ENCODE measurements at regions not wholly inside any gene's neighbourhood (a gene's known extent, or its start where the extent isn't known, plus 50 kb on each side); places are given as distances from the start of the nearest gene placed in this dataset.

DNA sequence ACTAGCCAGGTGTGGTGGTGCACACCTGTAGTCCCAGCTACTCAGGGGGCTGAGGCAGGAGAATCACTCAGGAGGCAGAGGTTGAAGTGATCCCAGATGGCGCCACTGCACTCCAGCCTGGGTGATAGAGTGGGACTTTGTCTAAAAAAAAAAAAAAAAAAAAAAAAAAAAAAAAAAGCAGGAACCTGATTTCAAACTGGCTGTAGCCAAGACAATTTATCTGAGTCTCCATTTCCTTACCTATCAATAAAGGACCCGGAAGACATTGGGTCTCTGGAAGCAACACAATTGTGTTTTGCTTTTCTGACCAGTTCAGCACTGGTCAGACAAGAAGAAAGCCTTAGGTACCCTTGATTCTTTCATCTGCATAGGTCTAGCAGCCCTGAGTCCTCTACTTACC lies 491.0 kb downstream of the TBC1D4 start:
- H3K27me3 Mint-ChIP-seq = peaks cover 0 to under 1% of the 10 kb centered on the region in 2 donors
- no peak for DNase-seq

DNA sequence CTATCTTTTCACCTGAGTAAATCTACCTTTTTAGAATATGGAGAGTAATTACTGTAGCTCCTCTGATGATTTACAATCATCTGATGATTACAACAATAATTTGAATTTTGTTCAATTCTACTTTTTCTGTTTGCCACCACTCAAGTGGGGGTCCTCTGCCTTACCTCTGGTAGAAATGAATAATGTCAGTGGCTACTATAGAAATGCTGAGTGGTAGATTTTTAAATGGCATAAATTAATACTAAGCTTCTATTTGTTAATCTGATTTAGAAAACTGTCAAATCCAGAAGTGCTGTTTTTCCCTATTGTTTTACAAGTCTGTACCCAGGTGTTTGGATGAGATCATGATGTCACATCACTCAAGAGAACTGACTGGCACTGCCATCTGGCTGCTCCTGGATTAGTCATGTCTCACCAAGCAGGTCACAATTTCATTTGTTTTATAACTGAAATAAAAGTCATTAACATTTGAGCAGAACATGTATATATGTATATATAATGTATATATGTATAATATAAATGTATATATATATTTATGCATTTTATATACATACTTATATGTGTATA lies 494.8 kb downstream of the TBC1D4 start:
- H3K4me3 ChIP-seq (ENCODE audit: control insufficient read depth in 1 of 2, extremely low read depth in 1 of 2, low read length in 1 of 2) = no peak overlapping the region
- Mint-ChIP-seq H3K9me3 (no peaks in the 10 kb centered on the region), H3K27me3 (peaks cover 2 to 4% of the 10 kb centered on the region in 2 donors), H3K27ac (no peak overlapping the region), H3K4me3 (no peak overlapping the region), H3K36me3 (no peaks in the 10 kb centered on the region), H3K4me1 (no peaks in the 10 kb centered on the region)
- no peaks in the 10 kb centered on the region for H3K9me3 ChIP-seq
- POLR2A ChIA-PET = no interaction called here
- ATAC-seq (replicated peaks in 1 of 4) = no peak
- no peaks in the 10 kb centered on the region for H3K27me3 ChIP-seq (replicated peaks in 1 of 2; ENCODE audit: control insufficient read depth in 2 of 2, extremely low read depth in 1 of 2, insufficient read depth in 2 of 2, low read length in 1 of 2)
- DNase-seq = no peak
- H3K27ac ChIP-seq (ENCODE audit: low read length) = no peak overlapping the region
- no peaks in the 10 kb centered on the region for H3K4me1 ChIP-seq (ENCODE audit: control insufficient read depth in 1 of 2, extremely low read depth in 1 of 2, insufficient read depth in 2 of 2, low read length in 2 of 2)
- CTCF ChIA-PET = no interaction called here
- no peaks in the 10 kb centered on the region for H3K36me3 ChIP-seq (ENCODE audit: control insufficient read depth in 2 of 2, extremely low read depth in 1 of 2, insufficient read depth in 1 of 2, low read length in 1 of 2)

More for the DNA sequence above, 491.0 kb downstream of the TBC1D4 start:
- H3K36me3 Mint-ChIP-seq = no peaks in the 10 kb centered on the region
- H3K4me3 Mint-ChIP-seq = no peak overlapping the region
- WGBS (ENCODE audit: insufficient coverage) = 88% methylated on average over 1 of the region's 2 CpGs
- CTCF ChIA-PET = no interaction called here
- H3K9me3 ChIP-seq = no peaks in the 10 kb centered on the region
- H3K4me3 ChIP-seq (ENCODE audit: control insufficient read depth in 1 of 2, extremely low read depth in 1 of 2, low read length in 1 of 2) = no peak overlapping the region
- POLR2A ChIA-PET = no interaction called here
- no peaks in the 10 kb centered on the region for H3K27me3 ChIP-seq (replicated peaks in 1 of 2; ENCODE audit: control insufficient read depth in 2 of 2, extremely low read depth in 1 of 2, insufficient read depth in 2 of 2, low read length in 1 of 2)
- no peak overlapping the region for H3K27ac ChIP-seq (ENCODE audit: low read length)
- H3K4me1 ChIP-seq (ENCODE audit: control insufficient read depth in 1 of 2, extremely low read depth in 1 of 2, insufficient read depth in 2 of 2, low read length in 2 of 2) = no peaks in the 10 kb centered on the region
- H3K9me3 Mint-ChIP-seq = no peaks in the 10 kb centered on the region
- no peak for ATAC-seq (replicated peaks in 1 of 4)
- no peaks in the 10 kb centered on the region for H3K4me1 Mint-ChIP-seq
- H3K36me3 ChIP-seq (ENCODE audit: control insufficient read depth in 2 of 2, extremely low read depth in 1 of 2, insufficient read depth in 1 of 2, low read length in 1 of 2) = no peaks in the 10 kb centered on the region
- H3K27ac Mint-ChIP-seq = no peak overlapping the region

GRCh38 chr13:74986609-74987008 lies 495.4 kb downstream of the TBC1D4 start:
- CTCF ChIA-PET = no interaction called here
- H3K27me3 Mint-ChIP-seq = peaks cover 3 to 4% of the 10 kb centered on the region in 2 donors
- no CpG with 5 or more reads among the region's 2 CpGs for WGBS (ENCODE audit: insufficient coverage)
- Histone ChIP-seq H3K36me3 (ENCODE audit: control insufficient read depth in 2 of 2, extremely low read depth in 1 of 2, insufficient read depth in 1 of 2, low read length in 1 of 2) (no peaks in the 10 kb centered on the region), H3K27ac (ENCODE audit: low read length) (no peak overlapping the region), H3K4me1 (ENCODE audit: control insufficient read depth in 1 of 2, extremely low read depth in 1 of 2, insufficient read depth in 2 of 2, low read length in 2 of 2) (no peaks in the 10 kb centered on the region), H3K9me3 (no peaks in the 10 kb centered on the region), H3K4me3 (ENCODE audit: control insufficient read depth in 1 of 2, extremely low read depth in 1 of 2, low read length in 1 of 2) (no peak overlapping the region), H3K27me3 (replicated peaks in 1 of 2; ENCODE audit: control insufficient read depth in 2 of 2, extremely low read depth in 1 of 2, insufficient read depth in 2 of 2, low read length in 1 of 2) (no peaks in the 10 kb centered on the region)
- ATAC-seq (replicated peaks in 1 of 4) (no peak), DNase-seq (no peak)
- H3K27ac Mint-ChIP-seq = no peak overlapping the region
- no peak overlapping the region for H3K4me3 Mint-ChIP-seq
- no peaks in the 10 kb centered on the region for H3K36me3 Mint-ChIP-seq
- POLR2A ChIA-PET = no interaction called here
- H3K4me1 Mint-ChIP-seq = no peaks in the 10 kb centered on the region
- no peaks in the 10 kb centered on the region for H3K9me3 Mint-ChIP-seq

DNA sequence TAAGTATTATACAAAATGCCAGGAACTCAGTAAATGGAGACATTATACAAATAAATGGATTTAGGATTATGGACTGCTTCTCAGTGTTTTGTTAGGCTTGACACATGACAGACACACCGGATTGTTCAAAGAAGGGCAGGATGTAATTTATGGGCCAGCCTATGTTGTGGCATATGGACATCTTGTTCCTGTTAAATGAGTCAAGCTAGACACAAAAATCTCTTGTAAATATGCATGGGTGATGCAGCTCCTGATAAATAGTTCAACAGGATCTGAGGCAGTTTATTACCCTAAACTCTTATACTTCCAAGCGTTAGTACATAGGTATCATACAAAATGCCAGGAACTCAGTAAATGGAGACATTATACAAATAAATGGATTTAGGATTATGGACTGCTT lies 502.3 kb downstream of the TBC1D4 start:
- Mint-ChIP-seq H3K4me3 (no peak overlapping the region), H3K27ac (no peak overlapping the region), H3K9me3 (no peaks in the 10 kb centered on the region), H3K36me3 (no peaks in the 10 kb centered on the region), H3K27me3 (peaks cover 16 to 17% of the 10 kb centered on the region in 2 donors), H3K4me1 (peaks cover 0 to 4% (median 0%) of the 10 kb centered on the region in 3 donors)
- no peaks in the 10 kb centered on the region for H3K9me3 ChIP-seq
- H3K4me1 ChIP-seq (ENCODE audit: control insufficient read depth in 1 of 2, extremely low read depth in 1 of 2, insufficient read depth in 2 of 2, low read length in 2 of 2) = no peaks in the 10 kb centered on the region
- H3K27ac ChIP-seq (ENCODE audit: low read length) = no peak overlapping the region
- ATAC-seq (replicated peaks in 1 of 4) (no peak), DNase-seq (no peak)
- ChIA-PET POLR2A (no interaction called here), CTCF (no interaction called here)
- no peaks in the 10 kb centered on the region for H3K27me3 ChIP-seq (replicated peaks in 1 of 2; ENCODE audit: control insufficient read depth in 2 of 2, extremely low read depth in 1 of 2, insufficient read depth in 2 of 2, low read length in 1 of 2)
- H3K4me3 ChIP-seq (ENCODE audit: control insufficient read depth in 1 of 2, extremely low read depth in 1 of 2, low read length in 1 of 2) = no peak overlapping the region
- WGBS (ENCODE audit: insufficient coverage) = no CpG with 5 or more reads among the region's 2 CpGs
- H3K36me3 ChIP-seq (ENCODE audit: control insufficient read depth in 2 of 2, extremely low read depth in 1 of 2, insufficient read depth in 1 of 2, low read length in 1 of 2) = no peaks in the 10 kb centered on the region

- H3K4me3 Mint-ChIP-seq = no peak overlapping the region
- H3K4me1 Mint-ChIP-seq = peaks cover 0 to 4% (median 0%) of the 10 kb centered on the region in 3 donors
- H3K36me3 Mint-ChIP-seq = no peaks in the 10 kb centered on the region
- no peak for ATAC-seq (replicated peaks in 1 of 4)
- H3K9me3 Mint-ChIP-seq = no peaks in the 10 kb centered on the region
- 61% methylated on average over 4 of the region's 6 CpGs for WGBS (ENCODE audit: insufficient coverage)
- no peaks in the 10 kb centered on the region for H3K4me1 ChIP-seq (ENCODE audit: control insufficient read depth in 1 of 2, extremely low read depth in 1 of 2, insufficient read depth in 2 of 2, low read length in 2 of 2)
- no peaks in the 10 kb centered on the region for H3K36me3 ChIP-seq (ENCODE audit: control insufficient read depth in 2 of 2, extremely low read depth in 1 of 2, insufficient read depth in 1 of 2, low read length in 1 of 2)
- H3K27me3 Mint-ChIP-seq = peaks cover 14 to 21% of the 10 kb centered on the region in 2 donors
- H3K27ac ChIP-seq (ENCODE audit: low read length) = no peak overlapping the region
- no peaks in the 10 kb centered on the region for H3K9me3 ChIP-seq
- H3K27me3 ChIP-seq (replicated peaks in 1 of 2; ENCODE audit: control insufficient read depth in 2 of 2, extremely low read depth in 1 of 2, insufficient read depth in 2 of 2, low read length in 1 of 2) = no peaks in the 10 kb centered on the region
- ChIA-PET POLR2A (no interaction called here), CTCF (no interaction called here)
- no peak overlapping the region for H3K27ac Mint-ChIP-seq
- no peak overlapping the region for H3K4me3 ChIP-seq (ENCODE audit: control insufficient read depth in 1 of 2, extremely low read depth in 1 of 2, low read length in 1 of 2)
- DNase-seq = no peak
These were observed 503.4 kb downstream of the TBC1D4 start for GRCh38 chr13:74978591-74978990.

DNA sequence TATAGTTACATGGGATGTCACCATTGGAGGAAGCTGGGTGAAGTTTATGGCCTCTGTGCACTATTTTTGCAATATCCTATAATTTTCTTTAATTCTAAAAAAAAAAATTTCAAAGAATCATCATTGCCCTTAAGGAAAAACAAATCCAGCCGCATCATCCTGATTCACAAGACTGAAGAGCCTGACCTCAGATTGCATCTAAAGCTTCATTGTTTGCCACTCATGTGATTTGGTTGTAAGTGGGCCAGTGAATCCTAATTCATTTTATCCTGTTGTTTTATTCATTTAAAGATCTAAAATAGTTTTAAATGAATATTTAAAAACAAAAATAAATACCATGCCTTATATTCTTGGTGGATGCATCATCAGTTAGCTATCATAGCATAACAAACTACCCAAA lies 504.5 kb downstream of the TBC1D4 start:
- Histone ChIP-seq H3K27ac (ENCODE audit: low read length) (no peak overlapping the region), H3K4me3 (ENCODE audit: control insufficient read depth in 1 of 2, extremely low read depth in 1 of 2, low read length in 1 of 2) (no peak overlapping the region), H3K4me1 (ENCODE audit: control insufficient read depth in 1 of 2, extremely low read depth in 1 of 2, insufficient read depth in 2 of 2, low read length in 2 of 2) (no peaks in the 10 kb centered on the region), H3K9me3 (no peaks in the 10 kb centered on the region), H3K36me3 (ENCODE audit: control insufficient read depth in 2 of 2, extremely low read depth in 1 of 2, insufficient read depth in 1 of 2, low read length in 1 of 2) (no peaks in the 10 kb centered on the region), H3K27me3 (replicated peaks in 1 of 2; ENCODE audit: control insufficient read depth in 2 of 2, extremely low read depth in 1 of 2, insufficient read depth in 2 of 2, low read length in 1 of 2) (no peaks in the 10 kb centered on the region)
- ATAC-seq (replicated peaks in 1 of 4) = no peak
- Mint-ChIP-seq H3K27ac (no peak overlapping the region), H3K36me3 (no peaks in the 10 kb centered on the region), H3K9me3 (no peaks in the 10 kb centered on the region), H3K4me3 (no peak overlapping the region), H3K4me1 (peaks cover 0 to 4% (median 0%) of the 10 kb centered on the region in 3 donors), H3K27me3 (peaks cover 16 to 21% of the 10 kb centered on the region in 2 donors)
- WGBS (ENCODE audit: insufficient coverage) = no CpG with 5 or more reads among the region's 1 CpG
- no peak for DNase-seq
- ChIA-PET POLR2A (no interaction called here), CTCF (no interaction called here)

GRCh38 chr13:74975111-74975510 lies 506.9 kb downstream of the TBC1D4 start:
- H3K27ac ChIP-seq (ENCODE audit: low read length) = no peak overlapping the region
- no CpG with 5 or more reads among the region's 2 CpGs for WGBS (ENCODE audit: insufficient coverage)
- H3K4me3 ChIP-seq (ENCODE audit: control insufficient read depth in 1 of 2, extremely low read depth in 1 of 2, low read length in 1 of 2) = no peak overlapping the region
- Mint-ChIP-seq H3K4me3 (no peak overlapping the region), H3K4me1 (peaks cover 0 to 4% (median 0%) of the 10 kb centered on the region in 3 donors), H3K9me3 (no peaks in the 10 kb centered on the region), H3K27me3 (peaks cover 13 to 21% of the 10 kb centered on the region in 2 donors), H3K36me3 (no peaks in the 10 kb centered on the region), H3K27ac (no peak overlapping the region)
- ChIA-PET POLR2A (interaction anchor here in 1 of 2 donors (0.7 kb wide), 1 partner anchor 9 kb away, joined by 3 read pairs; no protein-coding TSS in a partner anchor), CTCF (no interaction called here)
- no peaks in the 10 kb centered on the region for H3K9me3 ChIP-seq
- no peaks in the 10 kb centered on the region for H3K4me1 ChIP-seq (ENCODE audit: control insufficient read depth in 1 of 2, extremely low read depth in 1 of 2, insufficient read depth in 2 of 2, low read length in 2 of 2)
- H3K27me3 ChIP-seq (replicated peaks in 1 of 2; ENCODE audit: control insufficient read depth in 2 of 2, extremely low read depth in 1 of 2, insufficient read depth in 2 of 2, low read length in 1 of 2) = no peaks in the 10 kb centered on the region
- no peak for DNase-seq
- H3K36me3 ChIP-seq (ENCODE audit: control insufficient read depth in 2 of 2, extremely low read depth in 1 of 2, insufficient read depth in 1 of 2, low read length in 1 of 2) = no peaks in the 10 kb centered on the region
- no peak for ATAC-seq (replicated peaks in 1 of 4)
